CD4-positive, alpha-beta T cell treated with Interleukin-4 for 1 hour (primary cell): ENCODE measurements at regions not wholly inside any gene's neighbourhood (a gene's known extent, or its start where the extent isn't known, plus 50 kb on each side); places are given as distances from the start of the nearest gene placed in this dataset.
"Not testable (repeated sequence)": the region's sequence is repeated elsewhere in the genome, so short reads cannot be mapped to it uniquely, and the experiment has no call there.

ENCODE experiments used
- DNase-seq, 2 donors: peaks; one replicate each; pipeline ENCODE4 v3.0.0-alpha.2; 2020 to 2022

DNA sequence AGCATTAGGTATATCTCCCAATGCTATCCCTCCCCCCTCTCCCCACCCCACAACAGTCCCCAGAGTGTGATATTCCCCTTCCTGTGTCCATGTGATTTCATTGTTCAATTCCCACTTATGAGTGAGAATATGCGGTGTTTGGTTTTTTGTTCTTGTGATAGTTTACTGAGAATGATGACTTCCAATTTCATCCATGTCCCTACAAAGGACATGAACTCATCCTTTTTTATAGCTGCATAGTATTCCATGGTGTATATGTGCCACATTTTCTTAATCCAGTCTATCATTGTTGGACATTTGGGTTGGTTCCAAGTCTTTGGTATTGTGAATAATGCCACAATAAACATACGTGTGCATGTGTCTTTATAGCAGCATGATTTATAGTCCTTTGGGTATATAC, 194.6 kb upstream of the WSB1 start:
- DNase-seq = not testable (repeated sequence)

DNA sequence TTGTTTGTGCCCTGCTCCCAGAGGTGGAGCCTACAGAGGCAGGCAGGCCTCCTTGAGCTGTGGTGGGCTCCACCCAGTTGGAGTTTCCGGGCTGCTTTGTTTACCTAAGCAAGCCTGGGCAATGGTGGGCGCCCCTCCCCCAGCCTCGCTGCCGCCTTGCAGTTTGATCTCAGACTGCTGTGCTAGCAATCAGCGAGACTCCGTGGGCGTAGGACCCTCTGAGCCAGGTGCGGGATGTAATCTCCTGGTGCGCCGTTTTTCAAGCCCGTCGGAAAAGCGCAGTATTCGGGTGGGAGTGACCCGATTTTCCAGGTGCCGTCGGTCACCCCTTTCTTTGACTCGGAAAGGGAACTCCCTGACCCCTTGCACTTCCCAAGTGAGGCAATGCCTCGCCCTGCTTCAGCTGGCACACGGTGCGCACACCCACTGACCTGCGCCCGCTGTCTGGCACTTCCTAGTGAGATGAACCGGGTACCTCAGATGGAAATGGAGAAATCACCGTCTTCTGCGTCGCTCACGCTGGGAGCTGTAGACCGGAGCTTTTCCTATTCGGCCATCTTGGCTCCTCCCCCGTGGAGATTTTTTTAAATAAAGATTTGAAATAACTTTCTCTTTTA, 189.2 kb upstream of the WSB1 start:
- not testable (repeated sequence) for DNase-seq

DNA sequence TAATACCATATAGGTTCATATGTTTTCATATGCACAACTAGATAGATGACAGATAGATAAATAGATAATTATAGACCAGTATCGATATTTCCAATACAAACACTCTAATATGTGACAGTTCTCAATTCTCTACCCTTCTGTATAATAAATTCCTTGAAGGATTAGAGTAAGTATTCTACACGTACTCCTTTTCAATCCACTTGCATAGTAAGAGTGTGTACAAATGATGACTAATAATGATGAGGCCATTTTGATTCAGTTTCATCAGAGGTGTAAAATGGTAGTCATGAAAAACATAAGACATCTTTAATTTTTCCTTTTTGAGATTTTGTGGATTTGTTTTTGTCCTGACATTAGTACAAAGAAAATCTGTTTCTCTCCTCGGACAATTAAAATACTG, 188.3 kb upstream of the WSB1 start:
- DNase-seq = no peak

DNA sequence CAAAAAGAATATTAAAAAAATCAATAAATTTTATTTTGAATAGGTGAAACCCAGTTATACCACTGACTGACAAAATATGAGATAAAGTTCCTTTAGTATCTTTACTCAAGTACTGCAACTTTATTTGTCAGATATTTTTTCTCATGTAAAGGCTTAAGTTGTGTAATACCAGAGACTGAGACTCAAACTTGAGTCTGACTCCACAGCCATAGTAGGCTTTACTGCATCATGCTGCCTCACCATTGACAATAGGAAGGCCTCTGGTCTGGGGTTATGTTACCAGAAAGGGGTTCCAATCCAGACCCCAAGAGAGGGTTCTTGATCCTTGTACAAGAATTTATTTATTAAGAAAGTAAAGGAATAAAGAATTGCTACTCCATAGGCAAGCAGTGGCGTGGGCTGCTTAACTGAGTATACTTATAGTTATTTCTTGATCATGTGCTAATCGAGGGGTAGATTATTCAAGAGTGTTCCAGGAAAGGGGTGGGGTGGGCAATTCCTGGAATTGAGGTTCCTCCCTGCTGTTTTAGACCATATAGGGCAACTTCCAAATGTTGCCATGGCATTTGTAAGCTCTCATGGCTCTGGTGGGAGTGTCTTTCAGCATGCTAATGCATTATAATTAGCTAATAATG, 187.4 kb upstream of the WSB1 start:
- no peak for DNase-seq

DNA sequence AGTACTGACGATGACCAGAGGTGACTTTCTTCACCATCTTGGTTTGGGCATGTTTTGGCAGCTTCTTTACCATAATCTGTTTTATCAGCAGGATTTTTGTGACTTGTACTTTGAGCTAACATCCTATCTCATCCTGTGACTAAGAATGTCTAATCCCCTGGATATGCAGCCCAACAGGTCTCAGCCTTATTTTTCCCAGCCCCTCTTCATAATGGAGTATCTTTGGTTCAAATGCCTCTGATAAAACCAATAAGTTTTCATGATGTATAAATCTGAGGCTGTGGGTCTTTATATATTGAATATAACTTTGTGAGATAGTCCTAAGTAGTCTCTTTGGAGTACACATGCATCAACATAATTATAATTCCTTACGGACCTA, 186.9 kb upstream of the WSB1 start:
- DNase-seq = no peak

DNA sequence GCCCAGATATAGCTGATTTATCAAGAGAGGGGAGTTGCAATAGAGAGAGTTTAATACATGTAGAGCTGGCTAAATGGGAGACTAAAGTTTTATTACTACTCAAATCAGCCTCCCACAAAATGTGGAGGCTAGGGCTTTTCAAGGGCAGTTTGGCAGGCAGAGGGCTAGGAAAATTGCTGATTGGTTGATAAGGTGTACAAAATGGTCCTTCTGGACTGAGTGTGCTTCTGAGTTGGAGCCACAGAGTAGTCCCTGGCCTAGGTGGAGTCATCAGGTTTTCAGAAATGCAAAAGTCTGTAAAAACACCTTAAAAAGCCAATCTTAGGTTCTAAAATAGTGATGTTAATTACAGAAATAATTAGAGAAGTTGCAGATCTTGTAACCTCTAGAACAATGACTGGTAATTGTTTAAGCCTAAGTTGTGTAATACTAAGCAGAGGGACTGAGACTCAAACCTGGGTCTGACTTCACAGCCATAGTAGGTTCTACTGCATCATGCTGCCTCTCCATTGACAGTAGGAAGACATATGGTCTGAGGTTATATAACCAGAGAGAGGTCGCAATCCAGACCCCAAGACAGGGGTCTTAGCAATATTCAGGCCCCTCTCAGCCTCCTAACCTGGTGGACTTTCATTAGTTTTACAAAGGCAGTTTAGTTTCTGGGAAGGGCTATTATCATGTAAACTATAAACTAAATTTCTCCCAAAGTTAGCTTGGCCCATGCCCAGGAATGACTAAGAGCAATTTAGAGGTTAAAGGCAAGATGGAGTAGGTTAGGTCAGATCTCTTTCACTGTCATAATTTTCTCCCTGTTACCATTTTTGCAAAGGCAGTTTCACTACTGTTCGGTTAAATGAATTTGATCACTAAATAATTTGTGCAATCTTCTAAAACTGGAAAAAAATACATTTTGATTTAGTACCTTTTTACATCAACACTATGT, 186.3 kb upstream of the WSB1 start:
- not testable (repeated sequence) for DNase-seq

DNA sequence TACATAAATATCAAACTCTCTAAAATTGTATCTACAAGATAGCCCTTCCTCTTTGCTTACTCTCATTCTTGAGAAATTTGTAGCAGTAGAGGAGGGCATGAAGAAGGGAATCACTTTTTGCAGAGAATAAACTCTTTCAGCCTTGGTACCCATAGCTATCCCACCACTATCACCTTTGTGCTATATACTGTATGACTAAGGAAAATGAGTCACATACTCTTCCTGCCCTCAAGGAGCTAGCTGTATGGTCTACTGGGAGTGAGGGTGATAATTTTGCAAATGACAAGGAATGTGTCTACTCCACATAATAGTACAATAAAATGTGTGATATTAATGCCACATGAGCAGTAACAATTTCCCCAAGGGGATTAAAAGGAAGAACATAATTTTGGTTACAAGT, 184.6 kb upstream of the WSB1 start:
- DNase-seq = no peak

DNA sequence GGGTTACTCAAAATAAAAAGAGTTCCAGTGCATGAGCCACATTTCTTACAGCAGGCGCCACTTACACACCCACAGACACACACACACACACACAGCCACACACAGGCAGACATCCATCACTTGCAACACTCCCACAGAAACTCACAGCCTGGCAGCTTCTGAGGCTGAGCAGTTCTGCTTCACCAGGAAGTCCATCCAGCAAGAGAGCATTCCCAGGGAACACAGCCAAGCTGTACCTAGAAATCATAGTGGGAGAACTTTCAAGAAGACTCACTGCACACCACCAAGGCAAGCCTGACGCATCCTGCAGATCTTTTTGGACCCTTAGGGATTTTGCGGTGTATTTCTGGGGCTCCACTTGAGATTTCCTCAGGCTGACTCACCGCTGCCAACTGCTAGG, 140.9 kb upstream of the WSB1 start:
- no peak for DNase-seq

DNA sequence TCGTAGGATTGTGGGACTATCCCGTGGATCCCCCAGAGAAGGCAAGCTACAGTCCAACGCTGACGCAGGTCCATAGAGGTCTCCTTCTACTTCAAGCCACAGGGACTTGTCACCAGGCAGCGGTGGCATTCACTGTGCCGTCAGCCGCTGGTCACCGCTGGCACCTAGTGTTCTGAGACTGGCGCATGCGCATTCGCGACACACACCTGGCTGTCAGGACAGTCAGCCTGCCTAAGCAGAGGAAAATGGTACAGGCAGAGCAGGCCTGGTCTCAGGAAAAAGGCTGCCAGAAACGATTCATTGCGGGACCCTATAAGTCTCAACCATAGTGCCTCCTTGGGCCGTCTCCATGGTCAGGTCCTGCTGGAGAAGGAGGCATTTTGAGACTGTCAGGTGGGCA, 138.0 kb upstream of the WSB1 start:
- DNase-seq = no peak

DNA sequence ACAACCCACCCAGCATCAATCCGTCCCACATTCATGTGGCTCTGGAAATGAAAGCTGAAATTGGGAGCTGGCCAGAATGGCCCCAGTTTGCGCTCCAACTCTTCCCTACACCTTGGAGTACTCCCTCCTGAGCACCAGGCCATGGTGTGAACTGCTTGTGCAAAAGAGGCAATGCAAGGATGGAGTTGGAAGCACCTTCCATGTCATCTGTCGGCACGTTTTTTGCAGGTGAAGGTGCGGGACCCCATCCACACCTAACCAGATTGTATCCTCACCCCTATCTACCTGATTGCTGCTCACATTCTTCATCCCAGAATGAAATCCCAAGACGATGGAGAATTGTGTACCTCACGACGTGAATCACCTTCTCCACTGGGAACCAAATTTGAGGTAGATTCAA, 136.6 kb upstream of the WSB1 start:
- no peak for DNase-seq

DNA sequence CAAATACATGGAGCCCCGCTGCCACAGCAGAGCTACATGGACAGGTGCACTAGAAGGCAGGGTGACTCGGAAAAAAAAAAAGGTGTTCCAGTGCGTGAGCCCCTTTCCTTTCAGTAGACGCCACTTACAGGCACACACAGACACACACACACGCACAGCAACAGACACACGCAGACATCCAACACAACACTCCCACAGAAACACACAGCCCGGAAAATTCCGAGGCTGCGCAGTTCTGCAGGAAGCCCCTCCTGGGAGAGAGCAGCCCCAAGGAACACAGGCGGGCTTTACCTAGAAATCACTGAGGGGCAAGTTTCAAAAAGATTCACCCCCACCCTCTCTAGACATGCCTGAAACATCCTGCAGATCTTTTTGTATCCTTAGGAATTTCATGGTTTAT, 136.0 kb upstream of the WSB1 start:
- DNase-seq = no peak

DNA sequence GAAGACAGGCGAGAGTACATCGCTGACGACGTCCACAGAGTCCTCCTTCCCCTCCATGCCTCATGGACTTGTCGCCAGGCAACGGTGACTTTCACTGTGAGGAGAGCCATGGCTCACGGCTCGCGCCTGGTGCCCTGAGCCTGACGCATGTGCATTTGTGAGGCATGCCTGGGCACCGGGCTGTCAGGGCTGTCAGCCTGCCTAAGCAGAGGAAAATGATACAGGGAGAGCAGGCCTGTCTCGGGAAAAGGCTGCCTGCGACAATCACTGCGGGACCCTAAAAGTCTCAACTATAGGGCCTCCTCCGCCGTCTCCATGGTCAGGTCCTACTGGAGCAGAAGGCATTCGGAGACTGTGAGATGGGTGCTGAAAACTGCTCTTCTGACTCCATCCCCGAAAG, 135.5 kb upstream of the WSB1 start:
- DNase-seq = no peak

DNA sequence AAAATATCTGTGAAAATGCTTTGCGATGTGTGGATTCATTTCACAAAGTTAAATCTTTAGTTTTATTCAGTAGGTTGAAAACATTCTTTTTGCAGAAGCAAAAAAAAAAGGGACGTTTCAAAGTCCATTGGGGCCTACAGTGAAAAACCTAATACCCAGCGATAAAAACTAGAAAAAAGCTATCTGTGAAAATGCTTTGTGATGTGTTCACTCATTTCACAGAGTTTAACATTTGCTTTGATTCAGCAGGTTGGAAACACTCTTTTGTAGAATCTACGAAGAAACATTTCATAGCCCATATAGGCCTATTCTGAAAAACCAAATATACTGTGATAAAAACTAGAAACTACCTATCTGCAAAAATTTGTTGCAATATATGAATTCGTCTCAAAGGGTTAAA, 113.6 kb upstream of the WSB1 start:
- DNase-seq = no peak

DNA sequence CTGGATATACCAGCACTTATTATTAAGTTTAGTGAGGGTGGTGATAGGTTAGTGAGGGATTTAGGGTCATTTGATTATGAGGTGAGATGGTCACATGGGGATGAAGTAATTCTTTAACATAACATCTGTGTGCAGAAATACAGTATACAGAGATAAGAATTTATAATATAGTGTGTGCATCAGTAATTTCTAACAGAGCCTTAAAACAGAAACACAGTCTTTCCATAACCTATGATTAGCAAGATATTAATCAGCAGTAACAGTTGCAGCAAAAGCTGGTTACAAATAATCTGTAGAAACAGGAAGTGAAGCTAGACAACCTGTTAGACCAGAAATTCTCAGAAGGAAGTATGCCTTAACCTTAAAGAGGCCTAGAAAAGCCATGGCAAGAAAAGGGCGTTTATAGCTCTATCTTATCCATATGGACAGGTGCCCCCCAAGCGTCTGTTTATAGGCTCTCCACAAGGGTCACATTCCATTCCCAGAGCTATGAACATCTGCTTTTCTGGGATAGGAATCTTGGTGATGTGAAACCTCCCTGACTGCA, 112.5 kb upstream of the WSB1 start:
- not testable (repeated sequence) for DNase-seq

DNA sequence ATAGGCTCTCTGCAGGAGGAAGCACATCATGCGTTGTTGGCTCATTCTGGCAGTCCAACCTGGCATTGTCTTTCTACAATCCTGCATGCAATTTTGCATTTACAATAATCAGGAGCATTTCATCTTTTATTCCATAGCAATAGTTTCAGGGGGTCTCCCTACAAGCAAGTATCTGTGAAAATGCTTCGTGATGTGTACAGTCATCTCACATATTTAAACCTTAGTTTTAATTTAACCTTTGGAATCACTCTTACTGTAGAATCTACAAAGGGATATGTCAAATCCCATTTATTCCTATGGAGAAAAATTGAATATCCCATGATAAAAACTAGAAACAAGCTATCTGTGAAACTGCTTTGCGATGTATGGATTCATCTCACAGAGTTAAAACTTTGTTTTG, 112.0 kb upstream of the WSB1 start:
- no peak for DNase-seq

DNA sequence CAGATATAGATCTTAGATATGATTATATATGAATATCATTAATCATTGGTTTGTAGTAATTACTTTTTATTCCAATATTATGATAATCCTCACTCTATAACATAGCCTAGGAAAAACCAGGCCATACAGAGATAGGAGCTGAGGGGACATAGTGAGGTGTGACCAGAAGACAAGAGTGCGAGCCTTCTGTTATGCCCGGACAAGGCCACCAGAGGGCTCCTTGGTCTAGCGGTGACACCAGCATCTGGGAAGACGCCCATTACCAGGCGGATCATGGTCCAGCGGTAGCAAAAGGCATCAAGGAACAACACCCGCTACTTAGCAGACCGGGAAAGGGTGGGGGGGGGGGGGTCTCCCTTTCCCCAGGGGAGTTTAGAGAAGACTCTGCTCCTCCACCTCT, 96.4 kb upstream of the WSB1 start:
- peak in 1 of 2 donors; percentile 47 for DNase-seq

DNA sequence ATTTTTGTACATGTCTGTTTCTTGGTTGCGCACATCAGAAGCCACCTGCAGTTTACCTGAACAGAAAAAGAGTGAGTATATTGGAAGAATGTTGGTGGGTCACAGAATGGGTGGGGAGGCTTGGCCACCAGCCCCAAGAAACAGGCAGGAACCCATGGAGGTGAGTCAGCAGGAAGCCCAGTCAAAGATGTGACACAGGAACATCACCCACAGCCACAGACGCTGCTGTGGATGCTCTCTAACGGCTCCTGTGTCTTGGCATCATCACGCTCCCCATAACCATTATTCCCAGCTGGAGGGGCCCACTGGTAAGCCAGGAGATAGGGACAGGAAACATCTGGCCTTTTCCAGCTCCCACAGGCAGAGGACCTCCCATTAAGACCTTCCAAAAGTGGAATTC, 94.0 kb upstream of the WSB1 start:
- DNase-seq = no peak

DNA sequence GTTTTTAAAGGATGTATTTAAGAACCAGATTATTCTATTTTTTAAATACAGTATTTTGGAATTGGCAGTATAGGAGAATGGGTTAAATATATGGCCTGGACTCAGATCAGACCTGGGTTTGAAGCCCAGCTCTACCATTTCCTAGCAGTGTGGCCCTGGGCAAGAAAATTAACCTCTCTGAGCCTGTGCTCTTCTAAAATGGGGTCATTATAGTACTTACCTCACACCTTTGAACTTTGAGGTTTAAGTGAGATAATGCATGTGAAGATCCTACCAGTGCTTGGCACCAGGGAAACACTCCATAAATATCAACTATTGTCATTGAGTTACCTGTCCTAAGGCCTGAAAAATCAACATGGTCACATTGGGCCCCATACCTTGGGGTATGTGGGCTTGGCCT, 93.4 kb upstream of the WSB1 start:
- DNase-seq = no peak

DNA sequence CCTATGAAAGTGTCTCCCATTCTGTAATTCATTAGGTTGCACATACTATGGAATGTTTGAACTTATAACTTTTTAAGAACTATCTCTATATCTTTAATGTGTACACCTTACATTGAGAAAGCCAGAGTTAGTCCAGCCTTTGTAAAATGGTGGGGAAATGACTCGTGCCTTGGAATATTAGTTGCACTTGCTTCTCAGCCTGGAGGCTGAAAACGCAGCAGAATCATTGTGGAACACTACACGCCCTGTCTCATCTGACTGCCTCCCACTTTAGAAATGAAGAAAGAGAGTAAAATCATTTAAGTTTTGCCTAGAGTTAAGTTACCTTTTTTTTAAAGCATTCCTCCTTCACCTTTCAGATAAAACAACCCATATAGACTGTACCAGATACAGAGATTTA, 90.7 kb upstream of the WSB1 start:
- no peak for DNase-seq

DNA sequence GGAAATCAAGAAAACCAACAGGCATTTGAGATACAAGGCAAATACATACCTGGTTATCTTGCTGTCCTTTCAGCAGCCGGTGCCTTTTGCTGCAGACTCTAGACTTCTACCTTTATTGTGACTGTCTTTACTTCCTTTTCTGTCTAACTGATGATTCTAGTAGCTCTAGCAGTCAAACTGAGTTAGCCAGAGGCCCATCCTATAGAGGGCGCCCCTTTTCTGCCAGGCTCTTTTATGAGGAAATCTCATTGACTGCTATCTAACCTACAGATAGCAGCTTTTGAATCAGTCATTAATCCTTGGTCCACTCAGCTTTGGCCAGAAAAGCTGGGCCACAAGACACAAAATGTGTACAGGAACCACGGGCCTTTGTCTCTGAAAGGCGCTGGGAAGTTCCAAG, 87.5 kb upstream of the WSB1 start:
- DNase-seq = peak in 1 of 2 donors; percentile 25

DNA sequence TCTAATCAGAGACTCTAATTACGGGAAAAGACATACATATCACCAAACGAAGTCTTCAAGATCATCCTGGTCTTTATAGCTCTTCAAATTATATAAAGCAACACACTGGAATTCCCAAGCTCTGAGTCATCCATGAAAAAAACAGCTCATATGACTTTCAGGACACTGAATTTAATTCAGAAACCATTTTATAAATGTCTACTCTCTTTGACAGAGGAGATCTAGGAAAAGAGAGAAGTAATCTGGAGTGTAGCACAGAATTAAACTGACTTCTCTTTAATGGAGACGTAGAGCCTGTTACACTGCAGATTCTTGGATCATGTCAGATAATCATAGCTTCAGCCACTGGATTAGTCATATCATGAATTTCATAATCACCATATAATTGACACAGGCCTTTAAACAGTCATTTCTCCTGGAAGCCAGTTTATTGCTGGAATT, 86.8 kb upstream of the WSB1 start:
- DNase-seq = no peak

DNA sequence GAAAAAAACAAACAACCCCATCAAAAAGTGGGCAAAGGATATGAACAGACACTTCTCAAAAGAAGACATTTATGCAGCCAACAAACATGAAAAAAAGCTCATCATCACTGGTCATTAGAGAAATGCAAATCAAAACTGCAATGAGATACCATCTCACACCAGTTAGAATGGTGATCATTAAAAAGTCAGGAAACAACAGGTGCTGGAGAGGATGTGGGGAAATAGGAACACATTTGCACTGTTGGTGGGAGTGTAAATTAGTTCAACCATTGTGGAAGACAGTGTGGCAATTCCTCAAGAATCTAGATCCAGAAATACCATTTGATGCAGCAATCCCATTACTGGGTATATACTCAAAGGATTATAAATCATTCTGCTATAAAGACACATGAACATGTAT, 85.5 kb upstream of the WSB1 start:
- DNase-seq = not testable (repeated sequence)

DNA sequence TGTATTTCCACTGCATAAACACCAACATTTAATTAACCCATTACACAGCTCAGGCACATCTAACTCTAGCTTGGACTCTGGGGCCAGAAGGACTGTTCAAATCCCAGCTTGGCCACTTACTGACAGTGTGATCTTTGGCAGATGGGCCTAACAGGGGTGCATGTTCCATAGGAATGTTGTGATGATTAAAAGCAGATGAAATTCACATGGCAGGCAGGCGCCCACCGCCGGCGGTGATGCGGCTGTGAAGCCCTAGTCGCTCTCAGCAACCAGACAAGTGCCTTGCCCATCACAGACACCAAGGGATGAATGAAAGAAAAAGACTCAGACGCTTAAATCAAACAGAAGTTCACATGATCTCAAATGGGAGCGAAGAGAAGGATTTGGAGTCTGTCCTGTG, 84.6 kb upstream of the WSB1 start:
- no peak for DNase-seq

DNA sequence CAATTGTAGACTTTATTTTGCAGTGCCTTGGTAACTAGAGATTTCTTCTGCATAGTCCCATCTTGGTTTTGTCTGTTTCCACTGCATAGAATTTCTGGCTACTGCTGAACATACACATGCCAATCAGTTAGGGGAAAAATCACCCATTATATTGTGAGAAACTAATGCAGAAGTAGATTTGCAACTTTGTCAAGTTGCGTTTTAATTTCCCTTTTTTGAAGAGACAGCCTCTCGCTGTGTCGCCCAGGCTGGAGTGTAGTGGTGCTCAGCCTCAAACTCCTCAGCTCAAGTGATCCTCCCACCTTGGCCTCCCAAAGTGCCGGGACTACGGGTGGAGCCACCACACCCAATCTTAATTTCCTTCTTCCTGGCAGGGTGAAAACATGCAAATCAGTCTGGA, 83.1 kb upstream of the WSB1 start:
- DNase-seq = not testable (repeated sequence)
